ENCODE measurements at regions not wholly inside any gene's neighbourhood (a gene's known extent, or its start where the extent isn't known, plus 50 kb on each side); places are given as distances from the start of the nearest gene placed in this dataset.

GRCh38 chr16:66103211-66103610, 263.3 kb upstream of the CDH5 start:
- no peak for TF ChIP-seq CTCF (conservative IDR thresholded peaks at IDR 0.05; ENCODE audit: low read depth, low read length)
- H3K4me3 ChIP-seq (ENCODE audit: low read depth, low read length) = no peak overlapping the region
- DNase-seq (ENCODE audit: low read depth) = peak; percentile 42

- H3K4me3 ChIP-seq (ENCODE audit: low read depth, low read length) = no peak overlapping the region
- no peak for TF ChIP-seq CTCF (conservative IDR thresholded peaks at IDR 0.05; ENCODE audit: low read depth, low read length)
- DNase-seq (ENCODE audit: low read depth) = no peak
These were observed 267.2 kb upstream of the CDH5 start for GRCh38 chr16:66099306-66099705.

DNA sequence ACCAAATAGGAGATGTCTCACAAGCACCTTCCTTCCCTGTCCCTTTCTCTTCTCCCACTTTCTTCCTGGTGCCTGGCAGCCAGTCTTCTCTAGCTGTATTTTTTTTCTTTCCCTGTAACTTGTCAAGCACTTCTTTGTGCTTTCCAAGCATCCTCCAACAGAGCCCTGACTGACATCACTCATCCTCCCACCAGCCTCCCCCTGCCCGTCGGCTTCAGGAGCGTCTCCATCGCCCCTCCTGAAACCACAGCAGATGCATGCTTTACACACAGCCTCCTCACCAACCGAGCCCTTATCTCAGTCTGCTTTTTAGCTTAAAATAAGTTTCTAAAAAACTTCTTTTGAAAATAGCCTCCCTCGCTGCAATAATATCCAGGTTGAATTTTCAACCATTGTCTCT, 268.7 kb upstream of the CDH5 start:
- H3K4me3 ChIP-seq (ENCODE audit: low read depth, low read length) = no peak overlapping the region
- no peak for DNase-seq (ENCODE audit: low read depth)
- TF ChIP-seq CTCF (conservative IDR thresholded peaks at IDR 0.05; ENCODE audit: low read depth, low read length) = no peak

DNA sequence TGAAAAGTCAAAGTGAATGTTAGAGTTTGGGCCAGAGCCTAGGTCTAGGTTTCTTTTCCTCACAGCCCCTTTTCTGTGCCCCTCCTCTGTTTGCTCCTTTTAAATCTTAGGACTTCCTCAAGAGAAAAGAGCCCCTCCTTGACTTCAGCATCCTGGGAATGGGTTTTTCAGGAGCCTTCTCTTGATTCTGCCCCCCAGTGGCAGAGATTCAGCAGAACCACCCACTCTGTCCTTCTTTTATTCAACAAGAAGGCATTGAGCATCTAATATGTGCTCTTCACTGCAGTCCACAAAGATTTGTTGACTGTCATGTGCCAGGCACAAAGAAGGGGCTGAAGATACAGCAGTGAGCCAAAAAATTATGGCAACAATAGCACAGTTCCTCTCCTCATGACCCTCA, 270.8 kb upstream of the CDH5 start:
- H3K4me3 ChIP-seq (ENCODE audit: low read depth, low read length) = no peak overlapping the region
- peak; percentile 40 for TF ChIP-seq CTCF (conservative IDR thresholded peaks at IDR 0.05; ENCODE audit: low read depth, low read length)

DNA sequence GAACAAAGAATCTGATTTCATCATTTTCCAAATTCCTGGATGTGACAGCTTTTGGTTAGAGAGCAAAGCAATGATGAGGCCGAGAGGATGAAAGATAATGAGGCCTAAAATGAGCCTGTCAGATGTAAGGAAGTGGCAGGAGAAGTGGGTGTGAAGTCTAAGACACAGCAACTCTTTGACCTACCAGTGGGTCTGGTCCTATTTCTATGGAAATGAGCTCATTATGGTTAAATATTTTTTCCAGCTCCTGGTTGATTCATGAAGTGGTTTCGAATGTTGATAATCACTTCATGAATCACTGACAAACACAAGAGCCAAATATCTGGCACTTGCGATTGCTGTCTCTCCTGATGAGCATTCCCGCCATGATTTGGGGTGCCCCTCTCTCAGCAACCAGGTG, 273.3 kb upstream of the CDH5 start:
- DNase-seq (ENCODE audit: low read depth) = no peak
- no peak overlapping the region for H3K4me3 ChIP-seq (ENCODE audit: low read depth, low read length)
- no peak for TF ChIP-seq CTCF (conservative IDR thresholded peaks at IDR 0.05; ENCODE audit: low read depth, low read length)

More for the DNA sequence above, 270.8 kb upstream of the CDH5 start:
- no peak for DNase-seq (ENCODE audit: low read depth)

DNA sequence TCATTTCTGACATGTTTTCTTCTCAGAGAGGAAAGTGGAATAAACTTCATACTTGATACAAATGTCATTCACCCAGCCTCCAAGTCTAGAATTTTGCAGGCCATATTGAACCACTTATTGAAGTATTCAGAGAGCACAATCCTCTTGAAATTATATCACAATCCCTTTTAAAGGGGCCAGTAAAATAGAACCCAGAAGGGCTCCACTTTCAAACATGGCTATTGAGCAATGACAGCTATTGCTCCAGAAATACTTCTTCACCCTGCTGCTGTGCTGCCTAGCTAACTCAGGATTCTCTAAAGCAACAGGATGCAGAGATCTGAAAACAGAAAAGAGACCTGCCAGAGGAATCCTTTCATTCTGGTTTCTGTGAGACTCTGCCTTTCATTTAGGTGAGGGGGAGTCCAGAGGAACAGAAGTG, 275.0 kb upstream of the CDH5 start:
- no peak for TF ChIP-seq CTCF (conservative IDR thresholded peaks at IDR 0.05; ENCODE audit: low read depth, low read length)
- no peak overlapping the region for H3K4me3 ChIP-seq (ENCODE audit: low read depth, low read length)
- DNase-seq (ENCODE audit: low read depth) = peak; percentile 60

- TF ChIP-seq CTCF (conservative IDR thresholded peaks at IDR 0.05; ENCODE audit: low read depth, low read length) = no peak
- no peak overlapping the region for H3K4me3 ChIP-seq (ENCODE audit: low read depth, low read length)
- DNase-seq (ENCODE audit: low read depth) = no peak
These were observed 277.8 kb upstream of the CDH5 start for GRCh38 chr16:66088681-66089080.

Data from choroid plexus epithelial cell (primary cell).